ENCODE measurements at regions not wholly inside any gene's neighbourhood (a gene's known extent, or its start where the extent isn't known, plus 50 kb on each side); places are given as distances from the start of the nearest gene placed in this dataset.

DNA sequence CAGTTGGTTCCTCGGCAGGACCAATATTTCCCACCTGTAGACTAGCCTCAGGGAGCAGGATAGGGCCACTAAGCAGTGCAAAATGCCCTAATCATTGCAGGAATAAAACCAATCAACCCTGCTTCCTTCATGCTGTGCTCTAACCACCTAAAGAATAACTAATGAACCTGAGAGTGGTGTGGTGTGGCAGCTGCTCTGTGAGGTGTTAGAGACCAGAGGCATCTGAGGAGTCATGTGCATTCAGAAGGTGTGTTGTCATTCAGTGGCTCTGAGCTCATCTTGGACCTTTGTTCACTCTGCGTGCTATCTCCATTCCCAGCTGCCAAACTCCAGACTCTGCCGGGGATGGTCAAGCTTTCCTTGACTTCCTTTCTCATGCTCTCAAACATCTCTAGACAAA, 136.7 kb upstream of the EGLN3 start:
- Histone ChIP-seq H3F3A (ENCODE audit: control insufficient read depth, insufficient read depth) (no peaks in the 10 kb centered on the region), H3K9me3 (ENCODE audit: control insufficient read depth, insufficient read depth, low read length) (no peaks in the 10 kb centered on the region), H3K4me2 (ENCODE audit: low read length) (no peak overlapping the region), H3K36me3 (ENCODE audit: control insufficient read depth, low read length) (no peaks in the 10 kb centered on the region), H4K20me1 (ENCODE audit: control insufficient read depth, insufficient read depth, low read depth, low read length) (no peaks in the 10 kb centered on the region), H3K79me2 (ENCODE audit: control insufficient read depth, low read length) (no peaks in the 10 kb centered on the region), H3K4me3 (ENCODE audit: low read length) (no peak overlapping the region), H3K27me3 (ENCODE audit: control insufficient read depth, low read length) (no peaks in the 10 kb centered on the region), H3K27ac (ENCODE audit: low read depth, low read length) (no peak overlapping the region), H3K9me2 (replicated peaks; ENCODE audit: control insufficient read depth, low read length) (no peaks in the 10 kb centered on the region), H3K4me1 (ENCODE audit: control insufficient read depth, low read length) (no peaks in the 10 kb centered on the region)
- TF ChIP-seq, protein P1, sequence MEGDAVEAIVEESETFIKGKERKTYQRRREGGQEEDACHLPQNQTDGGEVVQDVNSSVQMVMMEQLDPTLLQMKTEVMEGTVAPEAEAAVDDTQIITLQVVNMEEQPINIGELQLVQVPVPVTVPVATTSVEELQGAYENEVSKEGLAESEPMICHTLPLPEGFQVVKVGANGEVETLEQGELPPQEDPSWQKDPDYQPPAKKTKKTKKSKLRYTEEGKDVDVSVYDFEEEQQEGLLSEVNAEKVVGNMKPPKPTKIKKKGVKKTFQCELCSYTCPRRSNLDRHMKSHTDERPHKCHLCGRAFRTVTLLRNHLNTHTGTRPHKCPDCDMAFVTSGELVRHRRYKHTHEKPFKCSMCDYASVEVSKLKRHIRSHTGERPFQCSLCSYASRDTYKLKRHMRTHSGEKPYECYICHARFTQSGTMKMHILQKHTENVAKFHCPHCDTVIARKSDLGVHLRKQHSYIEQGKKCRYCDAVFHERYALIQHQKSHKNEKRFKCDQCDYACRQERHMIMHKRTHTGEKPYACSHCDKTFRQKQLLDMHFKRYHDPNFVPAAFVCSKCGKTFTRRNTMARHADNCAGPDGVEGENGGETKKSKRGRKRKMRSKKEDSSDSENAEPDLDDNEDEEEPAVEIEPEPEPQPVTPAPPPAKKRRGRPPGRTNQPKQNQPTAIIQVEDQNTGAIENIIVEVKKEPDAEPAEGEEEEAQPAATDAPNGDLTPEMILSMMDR (IDR thresholded peaks at IDR 0.05; ENCODE audit: low read depth, low read length, poor library complexity, severe bottlenecking): no peak
- TF ChIP-seq EZH2phosphoT487 (IDR thresholded peaks at IDR 0.05; ENCODE audit: borderline replicate concordance, low read length): no peak

DNA sequence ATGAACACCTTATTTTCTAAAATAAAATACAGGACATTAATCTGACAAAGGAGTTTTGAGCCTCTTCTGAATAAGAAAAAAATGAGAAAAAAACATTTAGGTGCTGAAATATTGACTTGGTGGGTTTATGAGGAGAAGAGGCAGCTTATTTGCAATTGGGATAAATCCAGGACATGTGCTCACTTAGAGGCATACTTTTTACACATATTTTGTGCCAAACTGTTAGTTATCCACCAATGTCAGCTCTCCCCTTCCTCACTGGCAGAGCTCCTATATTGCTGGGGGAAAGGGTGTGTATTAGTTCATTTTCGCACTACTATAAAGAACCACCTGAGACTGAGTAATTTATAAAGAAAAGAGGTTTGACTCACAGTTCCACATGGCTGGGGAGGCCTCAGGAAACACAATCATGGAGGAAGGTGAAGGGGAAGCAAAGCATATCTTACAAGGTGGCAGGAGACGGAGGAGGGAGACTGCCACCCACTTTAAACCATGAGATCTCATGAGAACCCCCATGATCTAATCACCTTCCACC, 135.4 kb upstream of the EGLN3 start:
- Histone ChIP-seq H3K79me2 (ENCODE audit: control insufficient read depth, low read length) (no peaks in the 10 kb centered on the region), H3K4me1 (ENCODE audit: control insufficient read depth, low read length) (no peaks in the 10 kb centered on the region)
- no peak for TF ChIP-seq EZH2phosphoT487 (IDR thresholded peaks at IDR 0.05; ENCODE audit: borderline replicate concordance, low read length)
- TF ChIP-seq, protein P1 (IDR thresholded peaks at IDR 0.05; ENCODE audit: low read depth, low read length, poor library complexity, severe bottlenecking): no peak

DNA sequence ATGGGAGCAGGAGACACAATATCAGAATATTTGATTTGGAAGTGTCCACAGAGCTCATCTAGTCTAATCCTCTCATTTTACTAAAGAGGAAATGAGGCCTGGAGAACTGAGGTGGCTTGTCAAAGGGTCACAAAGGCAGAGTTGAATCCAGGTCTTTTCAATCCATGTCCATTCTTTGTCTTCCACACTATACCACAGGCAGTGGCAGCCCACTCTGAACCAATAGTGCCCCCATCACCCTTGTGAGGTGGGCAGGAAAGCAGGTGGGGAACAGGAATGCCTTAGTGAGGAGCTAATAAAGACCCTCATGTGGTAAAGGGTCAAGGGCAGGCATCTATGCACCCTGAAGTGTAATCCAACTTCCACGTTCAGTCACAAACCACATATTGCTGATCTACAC, 134.8 kb upstream of the EGLN3 start:
- no peaks in the 10 kb centered on the region for H3K36me3 ChIP-seq (ENCODE audit: control insufficient read depth, low read length)
- H3K9me2 ChIP-seq (replicated peaks; ENCODE audit: control insufficient read depth, low read length): no peaks in the 10 kb centered on the region
- H3K79me2 ChIP-seq (ENCODE audit: control insufficient read depth, low read length): no peaks in the 10 kb centered on the region
- TF ChIP-seq, protein P1 (IDR thresholded peaks at IDR 0.05; ENCODE audit: low read depth, low read length, poor library complexity, severe bottlenecking): no peak
- no peak for TF ChIP-seq EZH2phosphoT487 (IDR thresholded peaks at IDR 0.05; ENCODE audit: borderline replicate concordance, low read length)
- H4K20me1 ChIP-seq (ENCODE audit: control insufficient read depth, insufficient read depth, low read depth, low read length): no peaks in the 10 kb centered on the region
- no peaks in the 10 kb centered on the region for H3F3A ChIP-seq (ENCODE audit: control insufficient read depth, insufficient read depth)
- no peaks in the 10 kb centered on the region for H3K9me3 ChIP-seq (ENCODE audit: control insufficient read depth, insufficient read depth, low read length)
- no peaks in the 10 kb centered on the region for H3K27me3 ChIP-seq (ENCODE audit: control insufficient read depth, low read length)
- H3K4me1 ChIP-seq (ENCODE audit: control insufficient read depth, low read length): no peaks in the 10 kb centered on the region
- H3K4me2 ChIP-seq (ENCODE audit: low read length): no peak overlapping the region
- H3K4me3 ChIP-seq (ENCODE audit: low read length): no peak overlapping the region
- no peak overlapping the region for H3K27ac ChIP-seq (ENCODE audit: low read depth, low read length)

More for the DNA sequence above, 135.4 kb upstream of the EGLN3 start:
- Histone ChIP-seq H3K9me3 (ENCODE audit: control insufficient read depth, insufficient read depth, low read length) (no peaks in the 10 kb centered on the region), H3K9me2 (replicated peaks; ENCODE audit: control insufficient read depth, low read length) (no peaks in the 10 kb centered on the region), H4K20me1 (ENCODE audit: control insufficient read depth, insufficient read depth, low read depth, low read length) (no peaks in the 10 kb centered on the region), H3K36me3 (ENCODE audit: control insufficient read depth, low read length) (no peaks in the 10 kb centered on the region), H3F3A (ENCODE audit: control insufficient read depth, insufficient read depth) (no peaks in the 10 kb centered on the region), H3K4me3 (ENCODE audit: low read length) (no peak overlapping the region), H3K4me2 (ENCODE audit: low read length) (no peak overlapping the region), H3K27me3 (ENCODE audit: control insufficient read depth, low read length) (no peaks in the 10 kb centered on the region), H3K27ac (ENCODE audit: low read depth, low read length) (no peak overlapping the region)
